Mesendoderm (in vitro differentiated cells): ENCODE measurements at regions not wholly inside any gene's neighbourhood (a gene's known extent, or its start where the extent isn't known, plus 50 kb on each side); places are given as distances from the start of the nearest gene placed in this dataset.
"Not testable (repeated sequence)": the region's sequence is repeated elsewhere in the genome, so short reads cannot be mapped to it uniquely, and the experiment has no call there.

ENCODE experiments used
- DNase-seq: peaks from one replicate; pipeline ENCODE4 v3.0.0; 2013
- H2AK5ac ChIP-seq: 2 replicates; pipeline ENCODE4 v1.6.1; 2013; ENCODE audit warnings: low read length, inconsistent platforms
- H2BK120ac ChIP-seq: 2 replicates; pipeline ENCODE4 v1.6.1; 2013; ENCODE audit warnings: low read depth, mild to moderate bottlenecking, low read length, moderate library complexity, mixed read lengths
- H2BK15ac ChIP-seq: replicated peaks from 2 replicates; pipeline ENCODE4 v1.6.1; 2013; ENCODE audit warnings: low read depth, mild to moderate bottlenecking, moderate library complexity
- H2BK5ac ChIP-seq: 2 replicates; pipeline ENCODE4 v1.6.1; 2013; ENCODE audit warnings: low read length, inconsistent platforms
- H3K18ac ChIP-seq: 2 replicates; pipeline ENCODE4 v1.6.1; 2013; ENCODE audit warnings: mild to moderate bottlenecking, low read length, mixed read lengths
- H3K23ac ChIP-seq: one replicate; pipeline ENCODE4 v1.6.1; 2013; ENCODE audit warnings: low read length
- H3K27ac ChIP-seq: 2 replicates; pipeline ENCODE4 v1.5.1; 2013; ENCODE audit warnings: low read depth, mild to moderate bottlenecking, inconsistent platforms, low read length, moderate library complexity
- H3K27me3 ChIP-seq: 2 replicates; pipeline ENCODE4 v1.6.1; 2013; ENCODE audit warnings: low read length, control low read depth, mild to moderate bottlenecking, inconsistent platforms; ENCODE audit not compliant: insufficient read depth, poor library complexity
- H3K36me3 ChIP-seq: 2 replicates; pipeline ENCODE4 v1.6.1; 2013; ENCODE audit warnings: low read length, inconsistent platforms; ENCODE audit not compliant: control insufficient read depth, insufficient read depth
- H3K4ac ChIP-seq: one replicate; pipeline ENCODE4 v1.6.1; 2013; ENCODE audit warnings: low read depth, mild to moderate bottlenecking, low read length, moderate library complexity
- H3K4me1 ChIP-seq: 2 replicates; pipeline ENCODE4 v1.6.1; 2013; ENCODE audit warnings: low read depth, low read length, inconsistent platforms; ENCODE audit not compliant: control insufficient read depth
- H3K4me2 ChIP-seq: 2 replicates; pipeline ENCODE4 v1.6.1; 2013; ENCODE audit warnings: low read length
- H3K4me3 ChIP-seq: 2 replicates; pipeline ENCODE4 v1.5.1; 2013; ENCODE audit warnings: mild to moderate bottlenecking, low read length
- H3K56ac ChIP-seq: one replicate; pipeline ENCODE4 v1.6.1; 2013; ENCODE audit warnings: low read length
- H3K79me1 ChIP-seq: 2 replicates; pipeline ENCODE4 v1.6.1; 2013; ENCODE audit warnings: low read length, inconsistent platforms
- H3K79me2 ChIP-seq: 2 replicates; pipeline ENCODE4 v1.6.1; 2013; ENCODE audit warnings: mild to moderate bottlenecking, low read length; ENCODE audit not compliant: control insufficient read depth, insufficient read depth
- H3K9ac ChIP-seq: 2 replicates; pipeline ENCODE4 v1.6.1; 2013; ENCODE audit warnings: low read length, inconsistent platforms
- H4K5ac ChIP-seq: one replicate; pipeline ENCODE4 v1.6.1; 2013; ENCODE audit warnings: low read length
- H4K8ac ChIP-seq: one replicate; pipeline ENCODE4 v1.6.1; 2013; ENCODE audit warnings: low read depth, mild to moderate bottlenecking, control low read depth, low read length, moderate library complexity
- WGBS: extraction: QIAGEN DNeasy Blood & Tissue Kit; methylation state at CpG from one replicate; pipeline ENCODE4 v1.1.7; 2013; ENCODE audit warnings: low lambda C conversion rate, missing lambda C conversion rate; ENCODE audit not compliant: insufficient coverage; ENCODE audit errors: extremely low coverage; 5-methylcytosine and 5-hydroxymethylcytosine counted together

DNA sequence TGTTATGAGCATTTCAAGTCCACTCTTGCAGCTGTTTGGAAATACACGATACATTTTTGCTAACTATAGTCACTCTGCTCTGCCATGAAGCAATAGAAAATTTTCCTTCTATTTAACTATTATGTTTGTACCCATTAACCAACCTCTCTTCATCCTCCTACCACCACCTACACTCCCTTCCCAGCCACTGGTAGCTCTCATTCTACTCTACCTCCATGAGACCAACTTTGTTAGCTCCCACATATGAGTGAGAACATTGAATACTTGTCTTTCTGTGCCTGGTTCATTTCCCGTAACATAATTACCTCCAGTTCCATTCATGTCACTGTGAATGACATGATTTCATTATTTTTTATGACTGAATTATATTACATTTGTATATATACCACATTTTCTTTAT, 505.9 kb upstream of the CCNG1 start:
- Histone ChIP-seq H3K79me1 (no peaks in the 10 kb centered on the region), H4K5ac (no peak overlapping the region), H3K36me3 (no peaks in the 10 kb centered on the region), H3K4ac (no peak overlapping the region), H3K4me1 (no peaks in the 10 kb centered on the region), H2BK5ac (no peak overlapping the region), H3K23ac (no peak overlapping the region), H2BK15ac (no peak overlapping the region), H2AK5ac (no peak overlapping the region), H3K4me2 (no peak overlapping the region), H3K18ac (no peak overlapping the region), H4K8ac (no peak overlapping the region), H3K79me2 (no peaks in the 10 kb centered on the region), H3K27ac (no peak overlapping the region), H3K4me3 (no peak overlapping the region), H3K56ac (no peak overlapping the region), H2BK120ac (no peak overlapping the region), H3K9ac (no peak overlapping the region), H3K27me3 (no peaks in the 10 kb centered on the region)
- DNase-seq, result no peak
- no CpG with 5 or more reads among the region's 2 CpGs for WGBS

DNA sequence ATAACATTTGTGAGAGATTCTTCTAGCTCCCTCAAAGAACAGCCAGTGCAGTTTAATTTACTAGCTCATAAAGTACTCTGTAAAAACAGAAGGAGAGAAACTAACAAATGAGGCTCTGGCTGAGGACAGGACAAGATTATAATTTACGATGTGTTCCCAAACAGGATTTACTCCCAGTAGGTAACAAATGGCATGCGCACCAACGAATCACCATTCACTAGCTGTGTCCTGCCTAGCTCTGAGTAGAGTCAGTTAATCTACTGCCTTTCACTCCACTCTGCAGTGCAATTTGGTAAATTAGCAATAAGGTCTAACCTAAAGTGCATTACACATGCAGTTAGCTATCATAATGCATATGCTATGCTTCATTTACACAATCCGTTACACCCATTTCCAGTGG, 497.4 kb upstream of the CCNG1 start:
- WGBS, result no CpG with 5 or more reads among the region's 4 CpGs
- H3K23ac ChIP-seq, result no peak overlapping the region

DNA sequence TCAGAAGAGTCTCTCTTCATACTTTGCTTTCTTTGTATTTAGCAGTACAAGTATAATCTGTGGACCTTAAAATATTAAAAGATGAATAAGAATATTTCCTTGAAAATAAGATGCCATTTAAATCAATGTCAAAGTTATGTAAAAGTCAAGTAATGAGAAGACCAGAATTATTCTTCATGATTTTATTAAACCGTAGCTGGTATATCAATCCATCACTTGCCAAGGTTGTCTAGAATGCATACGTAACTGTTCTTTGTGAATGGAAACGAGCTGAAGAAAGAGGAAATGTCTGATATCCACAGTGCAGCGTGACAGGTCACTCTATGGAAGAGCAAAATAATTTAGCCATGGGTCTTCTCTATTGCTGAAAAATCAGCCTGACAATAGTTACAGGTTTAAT, 488.7 kb upstream of the CCNG1 start:
- H3K9ac ChIP-seq, result no peak overlapping the region
- H3K27me3 ChIP-seq, result no peaks in the 10 kb centered on the region
- DNase-seq, result no peak
- H3K79me2 ChIP-seq, result no peaks in the 10 kb centered on the region
- H2BK120ac ChIP-seq, result no peak overlapping the region
- no peak overlapping the region for H3K18ac ChIP-seq
- H3K4me3 ChIP-seq, result no peak overlapping the region
- no CpG with 5 or more reads among the region's 4 CpGs for WGBS
- H2BK5ac ChIP-seq, result no peak overlapping the region
- no peak overlapping the region for H2AK5ac ChIP-seq
- H2BK15ac ChIP-seq, result no peak overlapping the region
- no peak overlapping the region for H3K4me2 ChIP-seq
- H3K79me1 ChIP-seq, result no peaks in the 10 kb centered on the region
- no peak overlapping the region for H3K4ac ChIP-seq
- no peaks in the 10 kb centered on the region for H3K4me1 ChIP-seq
- H3K36me3 ChIP-seq, result no peaks in the 10 kb centered on the region
- no peak overlapping the region for H4K8ac ChIP-seq
- no peak overlapping the region for H4K5ac ChIP-seq
- no peak overlapping the region for H3K23ac ChIP-seq
- no peak overlapping the region for H3K56ac ChIP-seq
- no peak overlapping the region for H3K27ac ChIP-seq

More for the DNA sequence above, 497.4 kb upstream of the CCNG1 start:
- Histone ChIP-seq H3K79me1 (no peaks in the 10 kb centered on the region), H3K4me3 (no peak overlapping the region), H3K18ac (no peak overlapping the region), H3K27ac (no peak overlapping the region), H3K4me1 (no peaks in the 10 kb centered on the region), H4K8ac (no peak overlapping the region), H3K4ac (no peak overlapping the region), H3K9ac (no peak overlapping the region), H3K79me2 (no peaks in the 10 kb centered on the region), H2BK5ac (no peak overlapping the region), H4K5ac (no peak overlapping the region), H2BK15ac (no peak overlapping the region), H2BK120ac (no peak overlapping the region), H2AK5ac (no peak overlapping the region), H3K36me3 (no peaks in the 10 kb centered on the region), H3K56ac (no peak overlapping the region), H3K27me3 (no peaks in the 10 kb centered on the region), H3K4me2 (no peak overlapping the region)
- DNase-seq, result peak; percentile 36

- WGBS, result no CpG with 5 or more reads among the region's 1 CpG
- H2BK15ac ChIP-seq, result no peak overlapping the region
- H3K4me3 ChIP-seq, result no peak overlapping the region
- H2BK5ac ChIP-seq, result no peak overlapping the region
- peak; percentile 28 for DNase-seq
- H3K56ac ChIP-seq, result no peak overlapping the region
- no peak overlapping the region for H3K27ac ChIP-seq
- H3K79me1 ChIP-seq, result no peaks in the 10 kb centered on the region
- no peaks in the 10 kb centered on the region for H3K4me1 ChIP-seq
- H3K18ac ChIP-seq, result no peak overlapping the region
- H3K23ac ChIP-seq, result no peak overlapping the region
- H3K4me2 ChIP-seq, result no peak overlapping the region
- no peak overlapping the region for H2BK120ac ChIP-seq
- no peak overlapping the region for H4K5ac ChIP-seq
- H3K9ac ChIP-seq, result no peak overlapping the region
- no peak overlapping the region for H2AK5ac ChIP-seq
- H3K27me3 ChIP-seq, result no peaks in the 10 kb centered on the region
- H3K79me2 ChIP-seq, result no peaks in the 10 kb centered on the region
- no peaks in the 10 kb centered on the region for H3K36me3 ChIP-seq
- H4K8ac ChIP-seq, result no peak overlapping the region
- H3K4ac ChIP-seq, result no peak overlapping the region
Measured at GRCh38 chr5:162956570-162956969, 480.8 kb upstream of the CCNG1 start.

DNA sequence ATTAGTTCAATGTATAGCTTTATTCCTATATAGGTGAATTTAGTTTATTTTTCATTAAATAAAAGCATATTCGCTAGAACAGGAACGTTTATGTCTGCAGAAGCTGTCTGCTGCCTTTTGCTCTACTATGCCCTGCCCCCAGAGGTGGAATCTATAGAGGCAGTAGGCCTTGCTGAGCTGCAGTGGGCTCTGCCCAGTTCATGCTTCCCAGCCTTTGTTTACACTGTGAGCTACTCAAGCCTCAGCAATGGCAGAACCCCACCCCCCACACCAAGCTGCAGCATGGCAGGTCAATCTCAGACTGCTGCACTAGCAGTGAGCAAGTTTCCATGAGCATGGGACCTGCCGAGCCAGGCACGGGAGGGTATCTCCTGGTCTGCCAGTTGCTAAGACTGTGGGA, 473.3 kb upstream of the CCNG1 start:
- not testable (repeated sequence) for H3K4me1 ChIP-seq, H3K23ac ChIP-seq, H3K9ac ChIP-seq, H2BK5ac ChIP-seq, H3K36me3 ChIP-seq, H3K4ac ChIP-seq, H3K4me2 ChIP-seq, H3K18ac ChIP-seq, H3K27ac ChIP-seq, H3K79me1 ChIP-seq, H4K8ac ChIP-seq, H2BK120ac ChIP-seq, H3K27me3 ChIP-seq, H4K5ac ChIP-seq, H3K4me3 ChIP-seq, H2AK5ac ChIP-seq, H2BK15ac ChIP-seq, H3K56ac ChIP-seq, H3K79me2 ChIP-seq
- peak; percentile 18 for DNase-seq
- no CpG with 5 or more reads among the region's 4 CpGs for WGBS

- H2BK15ac ChIP-seq, result no peak overlapping the region
- H3K4me3 ChIP-seq, result no peak overlapping the region
- H2BK5ac ChIP-seq, result no peak overlapping the region
- no peaks in the 10 kb centered on the region for H3K4me1 ChIP-seq
- H4K8ac ChIP-seq, result no peak overlapping the region
- no peak overlapping the region for H2BK120ac ChIP-seq
- H2AK5ac ChIP-seq, result no peak overlapping the region
- no peak overlapping the region for H3K9ac ChIP-seq
- no peak overlapping the region for H3K4me2 ChIP-seq
- no peak overlapping the region for H3K23ac ChIP-seq
- H3K27me3 ChIP-seq, result no peaks in the 10 kb centered on the region
- no peaks in the 10 kb centered on the region for H3K79me2 ChIP-seq
- H4K5ac ChIP-seq, result no peak overlapping the region
- H3K79me1 ChIP-seq, result no peaks in the 10 kb centered on the region
- no peak overlapping the region for H3K4ac ChIP-seq
- H3K27ac ChIP-seq, result no peak overlapping the region
- peak; percentile 87 for DNase-seq
- no peak overlapping the region for H3K18ac ChIP-seq
- H3K56ac ChIP-seq, result no peak overlapping the region
- no peaks in the 10 kb centered on the region for H3K36me3 ChIP-seq
Measured at GRCh38 chr5:162990063-162990462, 447.3 kb upstream of the CCNG1 start.
